Coronary artery (tissue), 2 donors: ENCODE measurements at regions not wholly inside any gene's neighbourhood (a gene's known extent, or its start where the extent isn't known, plus 50 kb on each side); places are given as distances from the start of the nearest gene placed in this dataset.

Experiments
- DNase-seq: peaks from one replicate; pipeline ENCODE4 v3.0.0-alpha.2; 2017; ENCODE audit warnings: low spot score
- H3K27ac ChIP-seq, 2 donors: fragments of 200-600 bp; sonication (generic); one replicate each; pipeline ENCODE4 v1.5.1; 2016 to 2019
- H3K4me3 ChIP-seq: fragments of 200-600 bp; sonication (generic); 2 replicates; pipeline ENCODE4 v1.5.1; 2016; ENCODE audit warnings: mild to moderate bottlenecking, moderate library complexity
- TF ChIP-seq, protein P1 (sequence below): fragments of 200-600 bp; sonication (generic); IDR thresholded peaks from one replicate; pipeline ENCODE4 v1.5.1; 2019; ENCODE audit warnings: antibody characterized with exemption

DNA sequence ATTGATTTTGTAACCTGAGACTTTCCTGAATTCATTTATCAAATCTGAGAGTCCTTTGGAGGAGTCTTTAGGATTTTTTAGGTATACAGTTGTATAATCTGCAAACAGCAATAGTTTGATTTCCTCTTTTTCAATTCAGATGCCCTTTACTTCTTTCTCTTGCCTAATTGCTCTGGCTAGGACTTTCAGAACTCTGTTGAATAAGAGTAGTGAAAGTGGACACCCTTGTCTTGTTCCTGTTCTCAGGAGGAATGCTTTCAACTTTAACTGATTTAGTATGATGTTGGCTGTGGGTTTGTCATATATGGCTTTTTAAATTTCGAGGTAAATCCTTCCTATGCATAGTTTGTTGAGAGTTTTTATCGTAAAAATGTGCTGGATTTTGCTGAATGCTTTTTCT is 227.4 kb downstream of the CSNK2A3 start:
- no peak for DNase-seq
- H3K27ac ChIP-seq, result no peak overlapping the region
- no peak overlapping the region for H3K4me3 ChIP-seq
- TF ChIP-seq, protein P1, sequence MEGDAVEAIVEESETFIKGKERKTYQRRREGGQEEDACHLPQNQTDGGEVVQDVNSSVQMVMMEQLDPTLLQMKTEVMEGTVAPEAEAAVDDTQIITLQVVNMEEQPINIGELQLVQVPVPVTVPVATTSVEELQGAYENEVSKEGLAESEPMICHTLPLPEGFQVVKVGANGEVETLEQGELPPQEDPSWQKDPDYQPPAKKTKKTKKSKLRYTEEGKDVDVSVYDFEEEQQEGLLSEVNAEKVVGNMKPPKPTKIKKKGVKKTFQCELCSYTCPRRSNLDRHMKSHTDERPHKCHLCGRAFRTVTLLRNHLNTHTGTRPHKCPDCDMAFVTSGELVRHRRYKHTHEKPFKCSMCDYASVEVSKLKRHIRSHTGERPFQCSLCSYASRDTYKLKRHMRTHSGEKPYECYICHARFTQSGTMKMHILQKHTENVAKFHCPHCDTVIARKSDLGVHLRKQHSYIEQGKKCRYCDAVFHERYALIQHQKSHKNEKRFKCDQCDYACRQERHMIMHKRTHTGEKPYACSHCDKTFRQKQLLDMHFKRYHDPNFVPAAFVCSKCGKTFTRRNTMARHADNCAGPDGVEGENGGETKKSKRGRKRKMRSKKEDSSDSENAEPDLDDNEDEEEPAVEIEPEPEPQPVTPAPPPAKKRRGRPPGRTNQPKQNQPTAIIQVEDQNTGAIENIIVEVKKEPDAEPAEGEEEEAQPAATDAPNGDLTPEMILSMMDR, result no peak

DNA sequence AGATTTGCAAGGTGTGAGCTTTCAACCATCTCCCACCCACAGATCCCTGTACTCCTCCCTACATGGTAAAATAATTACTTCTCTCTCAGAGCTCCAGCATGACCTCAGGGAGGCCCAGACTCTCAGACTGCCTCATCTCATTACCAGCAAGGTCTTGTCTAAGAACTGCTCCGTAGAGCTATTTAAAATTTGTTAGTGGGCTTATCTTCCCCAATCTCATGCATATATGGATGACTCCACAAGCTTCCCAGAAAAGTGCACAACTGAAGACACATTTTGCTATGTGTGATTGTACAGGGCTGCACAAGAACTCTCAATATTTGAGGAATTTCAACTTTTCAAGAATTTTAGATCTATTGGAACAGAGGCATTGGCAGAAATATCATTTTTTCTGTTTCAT is 230.3 kb downstream of the CSNK2A3 start:
- DNase-seq, result no peak
- TF ChIP-seq, protein P1, result no peak
- no peak overlapping the region for H3K27ac ChIP-seq
- H3K4me3 ChIP-seq, result no peak overlapping the region

DNA sequence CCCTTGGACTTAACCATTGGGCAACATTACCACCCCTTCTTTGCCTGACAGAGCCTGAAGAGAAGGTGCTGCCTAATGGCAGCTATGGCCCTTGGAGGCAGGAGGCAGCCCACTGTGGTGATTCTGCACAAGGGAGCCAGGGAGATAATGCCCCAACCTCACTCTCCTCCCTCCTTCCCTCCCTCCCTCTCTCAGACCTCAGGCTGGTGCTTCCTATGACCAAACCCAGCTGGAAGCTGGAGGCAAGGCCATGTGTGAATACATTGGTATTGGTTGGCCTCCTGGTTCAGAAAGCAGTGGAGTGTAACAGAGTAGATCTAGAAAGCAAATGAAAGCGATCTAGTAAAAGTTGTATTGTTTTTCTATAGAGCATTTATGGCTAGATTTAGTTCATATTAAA is 233.1 kb downstream of the CSNK2A3 start:
- H3K4me3 ChIP-seq, result no peak overlapping the region
- TF ChIP-seq, protein P1, result no peak
- DNase-seq, result no peak
- H3K27ac ChIP-seq, result no peak overlapping the region

DNA sequence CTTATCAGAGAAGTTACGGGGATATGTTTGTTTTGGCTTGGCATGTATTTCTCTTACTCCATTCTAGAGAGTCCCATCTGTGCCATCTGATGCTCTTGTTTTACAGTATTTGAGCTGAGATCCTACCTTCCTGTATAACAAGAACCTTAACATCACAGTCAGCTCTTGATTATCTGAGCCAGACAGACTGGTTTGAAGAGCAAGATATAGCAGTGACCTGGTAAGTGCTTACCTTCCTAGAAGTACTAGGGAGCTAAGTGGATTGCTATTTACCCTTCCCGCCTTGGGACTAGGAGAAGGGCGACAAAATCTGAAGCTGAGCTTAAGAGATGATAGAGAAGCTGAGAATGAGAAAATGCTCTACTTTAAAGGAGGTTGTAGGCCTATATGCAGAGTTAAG is 235.3 kb downstream of the CSNK2A3 start:
- TF ChIP-seq, protein P1, result no peak
- Histone ChIP-seq H3K4me3 (no peak overlapping the region), H3K27ac (no peak overlapping the region)
- no peak for DNase-seq

DNA sequence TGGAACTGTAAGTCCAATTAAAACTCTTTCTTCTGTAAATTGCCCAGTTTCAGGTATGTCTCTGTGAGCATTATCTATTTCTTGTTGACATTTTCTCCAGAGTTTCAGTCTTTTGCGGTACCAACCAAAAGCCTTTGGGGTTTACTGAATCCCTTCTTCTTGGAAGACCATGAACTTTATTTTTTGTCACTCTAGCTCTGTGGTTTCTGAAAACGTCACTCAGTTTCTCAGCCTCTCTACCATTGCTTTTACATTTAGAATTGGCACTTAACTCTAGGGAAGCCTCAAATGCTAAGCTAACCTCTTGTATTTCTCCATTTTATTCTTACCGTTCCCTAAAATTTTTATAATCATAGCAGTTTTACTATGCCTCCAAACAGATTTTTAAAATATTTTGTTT is 237.6 kb downstream of the CSNK2A3 start:
- TF ChIP-seq, protein P1, result no peak
- H3K27ac ChIP-seq, result no peak overlapping the region
- DNase-seq, result no peak
- H3K4me3 ChIP-seq, result no peak overlapping the region

DNA sequence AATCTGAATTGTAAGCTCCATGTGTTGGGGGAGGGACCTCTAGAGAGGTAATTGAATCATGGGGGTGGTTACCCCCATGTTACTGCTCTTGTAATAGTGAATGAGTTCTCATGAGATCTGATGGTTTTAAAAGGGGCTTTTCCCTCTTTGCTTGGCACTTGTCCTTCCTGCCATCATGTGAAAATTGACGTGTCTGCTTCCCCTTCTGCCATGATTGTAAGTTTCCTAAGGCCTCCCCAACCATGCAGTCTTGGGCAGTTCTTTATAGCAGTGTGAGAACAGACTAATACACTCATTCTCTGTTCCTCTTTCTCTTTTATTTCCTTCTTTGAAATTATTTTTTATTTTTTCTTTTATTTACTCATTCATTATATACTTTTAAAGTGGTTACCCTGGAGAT is 239.4 kb downstream of the CSNK2A3 start:
- H3K4me3 ChIP-seq, result no peak overlapping the region
- no peak overlapping the region for H3K27ac ChIP-seq
- TF ChIP-seq, protein P1, result no peak
- no peak for DNase-seq

DNA sequence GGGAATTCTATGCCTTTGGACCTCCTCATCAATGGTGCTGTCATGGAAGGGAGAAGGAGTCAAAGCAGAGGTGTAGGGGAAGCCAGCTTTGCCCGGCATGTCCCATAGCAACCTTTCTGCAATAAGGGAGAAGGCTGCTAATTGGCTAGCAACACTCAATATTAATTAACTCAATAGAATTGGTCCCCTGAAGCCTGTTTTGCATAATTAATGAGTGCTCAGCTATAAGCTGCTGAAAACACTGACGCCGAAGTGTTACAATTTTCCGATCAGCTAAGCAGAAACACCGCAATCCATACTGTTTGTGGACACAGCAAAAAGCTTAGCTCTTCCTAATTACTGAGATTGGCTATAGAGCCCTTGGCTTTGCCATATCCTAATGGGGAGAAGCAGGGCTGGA is 245.0 kb downstream of the CSNK2A3 start:
- no peak for DNase-seq
- no peak overlapping the region for H3K27ac ChIP-seq
- TF ChIP-seq, protein P1, result no peak
- no peak overlapping the region for H3K4me3 ChIP-seq
